Nephron progenitor cell (in vitro differentiated cells): ENCODE measurements at regions not wholly inside any gene's neighbourhood (a gene's known extent, or its start where the extent isn't known, plus 50 kb on each side); places are given as distances from the start of the nearest gene placed in this dataset.

Source experiments
- DNase-seq: peaks from one replicate; pipeline ENCODE4 v3.0.0; 2021
- H3K27ac Mint-ChIP-seq: 2 replicates; pipeline ENCODE4 v1.8.0; 2021; ENCODE audit warnings: mild to moderate bottlenecking, moderate library complexity, mixed read lengths
- H3K27me3 Mint-ChIP-seq: 2 replicates; pipeline ENCODE4 v1.8.0; 2021; ENCODE audit warnings: mild to moderate bottlenecking, low read depth, mixed read lengths; ENCODE audit not compliant: poor library complexity
- H3K36me3 Mint-ChIP-seq: 2 replicates; pipeline ENCODE4 v1.8.0; 2021; ENCODE audit warnings: low read depth, mixed read lengths
- H3K4me1 Mint-ChIP-seq: 2 replicates; pipeline ENCODE4 v1.8.0; 2021; ENCODE audit warnings: mixed read lengths
- H3K4me3 Mint-ChIP-seq: 2 replicates; pipeline ENCODE4 v1.8.0; 2021; ENCODE audit warnings: mild to moderate bottlenecking, moderate library complexity, mixed read lengths
- H3K9me3 Mint-ChIP-seq: 2 replicates; pipeline ENCODE4 v1.8.0; 2021; ENCODE audit warnings: mild to moderate bottlenecking, moderate library complexity, mixed read lengths
- TF ChIP-seq, protein P1 (sequence below): fragments of 200-600 bp; sonication (generic); IDR thresholded peaks from 2 replicates; pipeline ENCODE4 v1.5.0; 2021; ENCODE audit warnings: antibody characterized with exemption

DNA sequence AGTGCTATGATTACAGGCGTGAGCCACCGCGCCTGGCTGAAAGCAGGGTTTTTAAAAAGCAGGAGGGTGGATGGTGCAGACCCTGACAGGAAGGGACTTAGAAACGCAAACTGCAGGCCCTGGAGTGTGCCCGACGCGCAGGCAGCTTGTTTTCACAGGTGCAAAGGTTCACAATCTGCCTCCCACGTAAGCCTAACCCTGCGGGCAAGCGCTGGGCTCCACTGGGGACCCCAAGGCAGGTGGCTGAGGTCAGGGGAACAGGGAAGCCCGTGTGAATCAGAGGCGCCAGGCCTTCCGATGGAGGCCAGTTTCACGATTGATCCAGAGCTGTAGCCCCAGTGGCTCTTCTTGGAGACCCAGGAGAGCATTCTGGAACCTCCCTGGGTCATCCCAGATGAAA, 256.3 kb downstream of the BRD1 start:
- no peaks in the 10 kb centered on the region for H3K9me3 Mint-ChIP-seq
- TF ChIP-seq, protein P1, sequence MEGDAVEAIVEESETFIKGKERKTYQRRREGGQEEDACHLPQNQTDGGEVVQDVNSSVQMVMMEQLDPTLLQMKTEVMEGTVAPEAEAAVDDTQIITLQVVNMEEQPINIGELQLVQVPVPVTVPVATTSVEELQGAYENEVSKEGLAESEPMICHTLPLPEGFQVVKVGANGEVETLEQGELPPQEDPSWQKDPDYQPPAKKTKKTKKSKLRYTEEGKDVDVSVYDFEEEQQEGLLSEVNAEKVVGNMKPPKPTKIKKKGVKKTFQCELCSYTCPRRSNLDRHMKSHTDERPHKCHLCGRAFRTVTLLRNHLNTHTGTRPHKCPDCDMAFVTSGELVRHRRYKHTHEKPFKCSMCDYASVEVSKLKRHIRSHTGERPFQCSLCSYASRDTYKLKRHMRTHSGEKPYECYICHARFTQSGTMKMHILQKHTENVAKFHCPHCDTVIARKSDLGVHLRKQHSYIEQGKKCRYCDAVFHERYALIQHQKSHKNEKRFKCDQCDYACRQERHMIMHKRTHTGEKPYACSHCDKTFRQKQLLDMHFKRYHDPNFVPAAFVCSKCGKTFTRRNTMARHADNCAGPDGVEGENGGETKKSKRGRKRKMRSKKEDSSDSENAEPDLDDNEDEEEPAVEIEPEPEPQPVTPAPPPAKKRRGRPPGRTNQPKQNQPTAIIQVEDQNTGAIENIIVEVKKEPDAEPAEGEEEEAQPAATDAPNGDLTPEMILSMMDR: no peak
- H3K27me3 Mint-ChIP-seq: peaks cover 23% of the 10 kb centered on the region
- no peak for DNase-seq
- H3K4me3 Mint-ChIP-seq: no peak overlapping the region
- H3K4me1 Mint-ChIP-seq: peaks cover under 1% of the 10 kb centered on the region
- H3K36me3 Mint-ChIP-seq: no peaks in the 10 kb centered on the region
- H3K27ac Mint-ChIP-seq: no peak overlapping the region

DNA sequence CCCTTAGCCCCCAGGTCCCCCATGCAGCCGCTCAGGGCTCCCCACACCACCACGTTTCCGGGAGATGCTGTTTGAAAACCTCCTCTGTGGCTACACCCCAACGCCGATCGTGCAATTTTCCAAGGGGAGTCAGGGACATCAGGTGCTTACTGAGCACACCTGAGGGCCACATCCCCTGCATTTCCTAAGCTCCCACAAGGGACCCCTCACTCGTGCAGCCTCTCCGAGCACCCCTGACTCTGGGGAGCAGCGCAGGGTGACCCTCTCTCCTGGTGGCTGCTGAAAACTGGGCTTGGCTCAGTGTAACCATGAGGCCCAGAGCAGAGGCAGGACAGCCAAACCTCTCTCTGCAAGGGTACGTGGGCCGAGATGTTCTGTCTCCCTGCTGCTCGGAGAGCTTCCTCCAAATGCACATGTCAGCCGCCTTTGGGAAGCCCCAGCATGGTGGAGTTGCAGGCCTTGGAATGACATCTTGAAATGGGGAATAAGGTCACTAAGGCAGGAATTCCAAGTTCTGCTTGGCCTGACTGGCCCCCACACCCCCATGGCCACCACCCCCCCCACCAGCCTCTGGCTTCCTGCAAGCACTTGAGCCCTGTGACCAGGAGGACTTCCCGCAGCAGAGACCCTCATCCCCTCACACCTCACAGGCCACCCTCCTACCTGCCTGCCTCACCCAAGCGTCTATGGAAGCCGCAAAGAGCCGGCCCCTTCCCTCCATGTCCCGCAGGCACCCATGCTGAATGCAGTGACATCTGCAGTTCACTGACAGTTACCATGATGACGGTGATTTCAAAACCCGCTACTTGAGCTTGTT, 257.4 kb downstream of the BRD1 start:
- H3K4me1 Mint-ChIP-seq: no peaks in the 10 kb centered on the region
- no peaks in the 10 kb centered on the region for H3K36me3 Mint-ChIP-seq
- TF ChIP-seq, protein P1: no peak
- no peak for DNase-seq
- H3K4me3 Mint-ChIP-seq: no peak overlapping the region
- no peak overlapping the region for H3K27ac Mint-ChIP-seq
- H3K27me3 Mint-ChIP-seq: peaks cover 28% of the 10 kb centered on the region
- no peaks in the 10 kb centered on the region for H3K9me3 Mint-ChIP-seq

DNA sequence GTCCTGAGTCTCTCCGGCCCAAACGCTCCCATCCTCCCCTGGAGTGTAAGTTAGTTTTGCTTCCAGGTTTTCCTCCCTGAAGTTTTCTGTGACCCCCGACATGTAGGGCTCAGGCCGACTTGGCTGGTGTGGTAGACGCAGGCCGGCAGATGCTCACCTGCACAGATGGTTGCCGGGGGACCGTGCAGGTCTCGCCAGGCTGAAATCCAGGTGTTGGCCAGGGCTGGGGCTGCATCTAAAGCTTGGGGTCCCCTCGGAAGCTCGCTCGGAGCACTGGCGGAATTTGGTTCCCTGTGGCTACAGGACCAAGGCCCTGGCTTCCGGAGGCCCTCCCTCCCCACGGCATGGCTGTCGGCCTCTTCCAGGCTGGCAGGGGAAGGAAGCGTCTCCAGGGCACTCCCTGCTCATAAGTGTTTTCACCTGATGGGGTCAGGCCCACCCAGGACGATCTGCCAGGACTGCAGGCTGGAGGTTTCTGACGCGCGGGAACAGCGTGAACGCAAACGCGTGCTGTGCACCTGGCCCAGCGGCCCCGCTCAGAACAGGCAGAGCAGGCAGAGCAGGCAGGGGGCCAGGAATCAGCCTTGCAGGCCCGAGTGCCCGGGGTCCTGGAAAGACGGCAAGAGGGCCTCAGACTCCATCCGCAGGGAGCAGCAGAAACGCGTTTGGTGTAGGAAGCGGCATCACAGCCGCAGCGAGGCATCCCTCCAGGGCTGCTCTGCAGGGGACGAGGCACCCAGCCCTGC, 258.2 kb downstream of the BRD1 start:
- no peak overlapping the region for H3K4me3 Mint-ChIP-seq
- H3K4me1 Mint-ChIP-seq: no peaks in the 10 kb centered on the region
- no peak for DNase-seq
- TF ChIP-seq, protein P1: no peak
- H3K36me3 Mint-ChIP-seq: no peaks in the 10 kb centered on the region
- no peaks in the 10 kb centered on the region for H3K9me3 Mint-ChIP-seq
- no peak overlapping the region for H3K27ac Mint-ChIP-seq
- peaks cover 24% of the 10 kb centered on the region for H3K27me3 Mint-ChIP-seq

DNA sequence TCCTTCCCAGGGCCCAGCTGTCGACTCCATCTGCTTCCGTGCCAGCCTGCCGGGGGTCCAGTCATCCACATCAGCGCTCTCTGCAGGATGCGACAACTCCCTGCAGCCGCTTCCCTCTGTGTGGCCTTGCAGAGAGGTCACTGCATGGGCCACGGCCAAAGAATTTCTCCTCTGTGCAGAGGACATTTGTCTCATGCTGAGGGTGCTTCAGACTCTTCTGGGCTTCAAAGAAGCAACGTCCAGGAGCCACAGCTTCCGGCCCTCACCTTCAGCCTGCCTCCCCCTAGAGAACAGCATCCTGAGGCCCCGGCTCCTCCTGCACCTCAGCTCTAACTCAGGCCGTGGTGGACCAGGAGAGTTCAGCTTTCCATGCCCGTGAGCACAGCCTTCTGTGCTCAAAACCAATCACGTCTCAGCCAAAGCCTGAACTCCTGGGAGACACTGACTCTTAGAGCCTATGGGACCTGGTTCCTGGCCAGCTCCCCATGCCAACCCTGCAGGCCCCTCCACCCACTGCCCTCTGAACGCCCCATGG, 258.9 kb downstream of the BRD1 start:
- no peak for DNase-seq
- Mint-ChIP-seq H3K9me3 (no peaks in the 10 kb centered on the region), H3K27me3 (peaks cover 27% of the 10 kb centered on the region), H3K27ac (no peak overlapping the region), H3K4me1 (no peaks in the 10 kb centered on the region), H3K36me3 (no peaks in the 10 kb centered on the region), H3K4me3 (no peak overlapping the region)
- TF ChIP-seq, protein P1: no peak

DNA sequence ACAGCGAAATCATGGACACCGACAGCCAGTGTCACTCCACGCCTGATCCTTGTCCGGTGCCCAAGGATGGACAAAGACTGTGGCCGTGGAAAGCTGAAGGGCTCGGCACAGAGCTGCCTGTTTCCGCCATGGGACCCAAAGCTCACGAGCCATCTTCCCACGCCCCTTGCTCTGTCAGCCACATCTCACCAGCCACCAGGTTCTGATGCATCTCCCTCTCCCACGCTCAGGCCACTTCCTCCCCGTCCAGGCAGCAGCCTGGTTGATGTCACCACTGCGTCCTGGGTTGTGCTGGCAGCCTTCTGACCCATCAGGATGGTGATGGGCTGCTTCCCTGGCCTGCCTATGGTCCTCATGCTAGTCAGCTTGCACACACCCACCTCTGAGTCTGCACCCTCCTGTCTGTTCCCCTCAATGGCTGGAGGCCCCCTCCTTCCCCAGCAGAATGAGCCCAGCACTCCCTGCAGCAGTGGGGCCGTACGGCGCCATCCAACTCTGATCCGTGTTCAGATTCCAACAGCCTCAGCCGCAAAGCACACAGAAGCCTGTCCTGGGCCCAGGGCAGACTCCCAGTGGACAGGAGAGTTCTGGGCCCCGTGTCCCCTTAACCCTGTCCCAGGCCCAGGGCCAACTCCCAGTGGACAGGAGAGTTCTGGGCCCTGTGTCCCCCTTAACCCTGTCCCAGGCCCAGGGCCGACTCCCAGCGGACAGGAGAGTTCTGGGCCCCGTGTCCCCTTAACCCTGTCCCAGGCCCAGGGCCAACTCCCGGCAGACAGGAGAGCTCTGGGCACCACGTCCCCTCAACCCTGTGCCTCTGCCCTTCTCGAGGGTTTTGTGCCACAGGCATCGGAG, 259.5 kb downstream of the BRD1 start:
- TF ChIP-seq, protein P1: no peak
- DNase-seq: no peak
- Mint-ChIP-seq H3K27me3 (peaks cover 23% of the 10 kb centered on the region), H3K36me3 (no peaks in the 10 kb centered on the region), H3K9me3 (no peaks in the 10 kb centered on the region), H3K27ac (no peak overlapping the region), H3K4me3 (no peak overlapping the region), H3K4me1 (no peaks in the 10 kb centered on the region)
